H1 (cell line): ENCODE measurements at regions not wholly inside any gene's neighbourhood (a gene's known extent, or its start where the extent isn't known, plus 50 kb on each side); places are given as distances from the start of the nearest gene placed in this dataset.

Experiments
- CTCF ChIA-PET: fragments of 300-600 bp; sonication (Branson Sonifier 250); formaldehyde crosslinking; loops from one replicate; lab custom pipeline; 2021; ENCODE audit not compliant: partially characterized antibody; lab: Charles Lee
- POLR2A ChIA-PET: fragments of 300-600 bp; sonication (Branson Sonifier 250); formaldehyde crosslinking; loops from one replicate; lab custom pipeline; 2021; ENCODE audit warnings: inconsistent platforms; ENCODE audit not compliant: partially characterized antibody; lab: Charles Lee
- DNase-seq, 2 experiments: peaks; one replicate each; pipeline versions ENCODE4 v3.0.0 to v3.0.0-alpha.2; 2010 to 2022; ENCODE audit warnings: low spot score in 2 of 2, low read depth in 1 of 2, mixed read lengths in 1 of 2
- FAIRE-seq: peaks from 2 replicates; lab custom pipeline; 2011; peaks lifted over from hg19 to GRCh38; lab: Jason Lieb, UNC
- H2AFZ ChIP-seq: 2 replicates; pipeline ENCODE4 v1.8.1; 2012; ENCODE audit warnings: low read length, inconsistent platforms
- H2AK5ac ChIP-seq: 2 replicates; pipeline ENCODE4 v1.6.1; 2013; ENCODE audit warnings: low read depth, low read length
- H2BK120ac ChIP-seq: replicated peaks from 2 replicates; pipeline ENCODE3; 2013; ENCODE audit warnings: low read depth, low read length, inconsistent platforms
- H2BK12ac ChIP-seq: 2 replicates; pipeline ENCODE4 v1.6.1; 2013; ENCODE audit warnings: low read depth, low read length
- H2BK15ac ChIP-seq: 2 replicates; pipeline ENCODE4 v1.6.1; 2013; ENCODE audit warnings: low read length
- H2BK20ac ChIP-seq: 2 replicates; pipeline ENCODE4 v1.6.1; 2013; ENCODE audit warnings: low read length
- H2BK5ac ChIP-seq: 2 replicates; pipeline ENCODE4 v1.6.1; 2013; ENCODE audit warnings: low read depth, low read length
- H3K14ac ChIP-seq: 2 replicates; pipeline ENCODE4 v1.6.1; 2013; ENCODE audit warnings: inconsistent platforms; ENCODE audit not compliant: insufficient read length
- H3K18ac ChIP-seq: 2 replicates; pipeline ENCODE4 v1.6.1; 2013; ENCODE audit warnings: low read length; ENCODE audit errors: extremely low read depth
- H3K23ac ChIP-seq: 2 replicates; pipeline ENCODE4 v1.6.1; 2013; ENCODE audit warnings: inconsistent platforms; ENCODE audit not compliant: insufficient read length
- H3K23me2 ChIP-seq: 2 replicates; pipeline ENCODE4 v1.6.1; 2013; ENCODE audit warnings: low read depth, low read length
- H3K27ac ChIP-seq: 2 replicates; pipeline ENCODE4 v1.6.1; 2011; ENCODE audit warnings: low read depth, low read length, inconsistent platforms
- H3K27me3 ChIP-seq, 4 experiments: replicated peaks in 1 of 4; 1 replicate in 1 of 4; 2 replicates in 3 of 4; pipeline versions ENCODE4 v1.6.1 to v1.8.1; 2011 to 2013; ENCODE audit warnings: low read length in 3 of 4, mild to moderate bottlenecking in 3 of 4, inconsistent platforms in 2 of 4, mixed read lengths in 2 of 4, moderate library complexity in 1 of 4; ENCODE audit not compliant: control insufficient read depth in 3 of 4, insufficient read depth in 3 of 4; ENCODE audit errors: extremely low read depth in 1 of 4
- H3K36me3 ChIP-seq, 4 experiments: 2 replicates each; pipeline versions ENCODE4 v1.6.1 to v1.8.1; 2011 to 2013; ENCODE audit warnings: mild to moderate bottlenecking in 4 of 4, low read length in 3 of 4, moderate library complexity in 2 of 4, control low read depth in 1 of 4, inconsistent platforms in 1 of 4; ENCODE audit not compliant: insufficient read depth in 4 of 4, control insufficient read depth in 2 of 4
- H3K4ac ChIP-seq: replicated peaks from 2 replicates; pipeline ENCODE3; 2013; ENCODE audit warnings: low read length, low read depth, mixed read lengths, inconsistent platforms; ENCODE audit not compliant: insufficient read length
- H3K4me1 ChIP-seq, 4 experiments: replicated peaks in 1 of 4; 1 replicate in 1 of 4; 2 replicates in 3 of 4; pipeline versions ENCODE4 v1.6.1 to v1.8.1; 2011 to 2013; ENCODE audit warnings: low read length in 3 of 4, inconsistent platforms in 2 of 4, mixed read lengths in 1 of 4; ENCODE audit not compliant: insufficient read depth in 4 of 4, control insufficient read depth in 3 of 4
- H3K4me2 ChIP-seq, 2 experiments: 2 replicates each; pipeline versions ENCODE4 v1.6.1 to v1.8.1; 2011 to 2013; ENCODE audit warnings: low read depth in 2 of 2, low read length in 2 of 2, control low read depth in 1 of 2, inconsistent platforms in 1 of 2, mild to moderate bottlenecking in 1 of 2; ENCODE audit not compliant: insufficient read depth in 1 of 2
- H3K4me3 ChIP-seq, 4 experiments: fragments of 200-600, 300-600 bp in 1 of 4; sonication (generic), shearing (Covaris generic), sonication (Bioruptor Twin) in 1 of 4; 2 replicates each; pipeline versions ENCODE4 v1.5.1 to v1.8.1; 2011 to 2016; ENCODE audit warnings: low read length in 4 of 4, low read depth in 3 of 4, control low read depth in 2 of 4, inconsistent platforms in 2 of 4, mild to moderate bottlenecking in 2 of 4, mixed read lengths in 1 of 4, moderate library complexity in 1 of 4; ENCODE audit not compliant: insufficient read depth in 2 of 4; ENCODE audit errors: extremely low read depth in 1 of 4
- H3K56ac ChIP-seq: replicated peaks from 2 replicates; pipeline ENCODE3; 2013; ENCODE audit warnings: low read depth, mild to moderate bottlenecking, mixed read lengths, low read length, inconsistent platforms; ENCODE audit not compliant: insufficient read length
- H3K79me1 ChIP-seq: 2 replicates; pipeline ENCODE4 v1.6.1; 2013; ENCODE audit warnings: low read depth, low read length, control low read depth
- H3K79me2 ChIP-seq, 2 experiments: 2 replicates each; pipeline versions ENCODE4 v1.6.1 to v1.8.1; 2012 to 2013; ENCODE audit warnings: low read length in 2 of 2, mild to moderate bottlenecking in 2 of 2, inconsistent platforms in 1 of 2; ENCODE audit not compliant: insufficient read depth in 2 of 2, control insufficient read depth in 1 of 2
- H3K9ac ChIP-seq, 4 experiments: replicated peaks in 1 of 4; 1 replicate in 1 of 4; 2 replicates in 3 of 4; pipeline versions ENCODE4 v1.6.1 to v1.8.1; 2011 to 2013; ENCODE audit warnings: low read depth in 3 of 4, low read length in 3 of 4, control low read depth in 2 of 4, mild to moderate bottlenecking in 2 of 4, moderate library complexity in 2 of 4, inconsistent platforms in 1 of 4; ENCODE audit errors: extremely low read depth in 1 of 4
- H3K9me3 ChIP-seq, 2 experiments: 2 replicates each; pipeline versions ENCODE4 v1.6.1 to v1.8.1; 2012 to 2013; ENCODE audit warnings: mild to moderate bottlenecking in 2 of 2, moderate library complexity in 2 of 2, control low read depth in 1 of 2, inconsistent platforms in 1 of 2, low read depth in 1 of 2, low read length in 1 of 2, mixed read lengths in 1 of 2; ENCODE audit not compliant: insufficient read depth in 2 of 2
- H4K20me1 ChIP-seq, 2 experiments: replicated peaks in 1 of 2; 2 replicates each; pipeline versions ENCODE3 to v1.8.1; 2011 to 2013; ENCODE audit warnings: inconsistent platforms in 2 of 2, low read length in 2 of 2, mild to moderate bottlenecking in 1 of 2; ENCODE audit not compliant: insufficient read depth in 2 of 2, control insufficient read depth in 1 of 2
- H4K5ac ChIP-seq: 2 replicates; pipeline ENCODE4 v1.6.1; 2013; ENCODE audit warnings: low read length, low read depth, mixed read lengths, inconsistent platforms; ENCODE audit not compliant: insufficient read length
- H4K8ac ChIP-seq: 2 replicates; pipeline ENCODE4 v1.8.0; 2013; ENCODE audit warnings: mild to moderate bottlenecking, moderate library complexity, low read length, inconsistent platforms; ENCODE audit not compliant: insufficient read depth; ENCODE audit errors: extremely low read depth
- H4K91ac ChIP-seq: replicated peaks from 2 replicates; pipeline ENCODE3; 2013; ENCODE audit warnings: low read length, mixed read lengths, inconsistent platforms; ENCODE audit not compliant: insufficient read length
- BCL11A ChIP-seq, 2 experiments: IDR thresholded peaks; one replicate each; pipeline ENCODE4 v1.6.1; 2011; ENCODE audit warnings: low read depth in 2 of 2, low read length in 2 of 2, mild to moderate bottlenecking in 2 of 2
- CBX8 ChIP-seq: fragments of 300-800, 300-1000 bp; sonication (generic); IDR thresholded peaks from 2 replicates; pipeline ENCODE4 v1.7.1; 2016; ENCODE audit warnings: low read depth, low read length, borderline replicate concordance
- CHD2 ChIP-seq: IDR thresholded peaks from 2 replicates; pipeline ENCODE4 v1.6.1; 2012; ENCODE audit warnings: low read length, improper control_type of control experiment
- CREB1 ChIP-seq: IDR thresholded peaks from 2 replicates; pipeline ENCODE4 v1.6.1; 2012; ENCODE audit warnings: inconsistent platforms
- EGR1 ChIP-seq: IDR thresholded peaks from 2 replicates; pipeline ENCODE4 v1.6.1; 2011; ENCODE audit warnings: low read depth, low read length, borderline replicate concordance
- JUND ChIP-seq: IDR thresholded peaks from 2 replicates; pipeline ENCODE4 v1.6.1; 2011; ENCODE audit warnings: mild to moderate bottlenecking, improper control_type of control experiment, low read length
- KDM1A ChIP-seq: fragments of 200-600, 300-600 bp; sonication (generic); IDR thresholded peaks from 2 replicates; pipeline ENCODE4 v1.7.1; 2016; ENCODE audit warnings: mild to moderate bottlenecking, low read length, borderline replicate concordance
- KDM5A ChIP-seq: fragments of 200-600 bp; IDR thresholded peaks from 2 replicates; pipeline ENCODE4 v1.7.1; 2012; ENCODE audit warnings: mild to moderate bottlenecking, low read length, inconsistent platforms, mixed read lengths
- NRF1 ChIP-seq: IDR thresholded peaks from 2 replicates; pipeline ENCODE4 v1.6.1; 2011; ENCODE audit warnings: mild to moderate bottlenecking, low read depth, low read length, improper control_type of control experiment
- POLR2A ChIP-seq, 2 experiments: IDR thresholded peaks; 1 replicate in 1 of 2; 2 replicates in 1 of 2; pipeline ENCODE4 v1.6.1; 2011; ENCODE audit warnings: low read depth in 2 of 2, low read length in 2 of 2, mild to moderate bottlenecking in 2 of 2; ENCODE audit errors: control extremely low read depth in 1 of 2
- POLR2AphosphoS5 ChIP-seq: IDR thresholded peaks from 2 replicates; pipeline ENCODE4 v1.6.1; 2011; ENCODE audit warnings: low read depth, low read length
- RAD21 ChIP-seq, 2 experiments: IDR thresholded peaks in 1 of 2; conservative IDR thresholded peaks in 1 of 2; 2 replicates each; pipeline ENCODE4 v1.6.1; 2011; ENCODE audit warnings: low read depth in 2 of 2, low read length in 2 of 2, improper control_type of control experiment in 1 of 2, inconsistent platforms in 1 of 2, mild to moderate bottlenecking in 1 of 2, moderate library complexity in 1 of 2
- RFX5 ChIP-seq: IDR thresholded peaks from 2 replicates; pipeline ENCODE4 v1.6.1; 2011; ENCODE audit warnings: low read depth, low read length, improper control_type of control experiment, borderline replicate concordance
- RNF2 ChIP-seq: fragments of 200-900, 300-1000 bp; sonication (generic); IDR thresholded peaks from 2 replicates; pipeline ENCODE4 v1.7.1; 2016; ENCODE audit warnings: borderline replicate concordance, low read depth, mild to moderate bottlenecking, antibody characterized with exemption, low read length; ENCODE audit not compliant: poor library complexity, severe bottlenecking; ENCODE audit errors: missing control alignments
- RXRA ChIP-seq: IDR thresholded peaks from 2 replicates; pipeline ENCODE4 v1.6.1; 2011; ENCODE audit warnings: low read depth, mild to moderate bottlenecking, low read length, moderate library complexity; ENCODE audit not compliant: insufficient read depth
- SUZ12 ChIP-seq: fragments of 200-600 bp; sonication (generic); IDR thresholded peaks from 2 replicates; pipeline ENCODE4 v1.6.1; 2012; ENCODE audit warnings: mild to moderate bottlenecking, inconsistent platforms, low read length, moderate library complexity, mixed read lengths
- WGBS, 2 experiments: shearing (Covaris generic) in 1 of 2; methylation state at CpG; one replicate each; pipeline versions ENCODE4 v1.1.6 to v1.1.7; 2013 to 2015; ENCODE audit warnings: low lambda C conversion rate in 2 of 2, mixed read lengths in 2 of 2, inconsistent platforms in 1 of 2, low coverage in 1 of 2, missing lambda C conversion rate in 1 of 2; ENCODE audit not compliant: insufficient replicate concordance in 2 of 2, insufficient coverage in 1 of 2, insufficient read length in 1 of 2; ENCODE audit errors: extremely low coverage in 1 of 2, missing lambda C conversion rate in 1 of 2; 5-methylcytosine and 5-hydroxymethylcytosine counted together

DNA sequence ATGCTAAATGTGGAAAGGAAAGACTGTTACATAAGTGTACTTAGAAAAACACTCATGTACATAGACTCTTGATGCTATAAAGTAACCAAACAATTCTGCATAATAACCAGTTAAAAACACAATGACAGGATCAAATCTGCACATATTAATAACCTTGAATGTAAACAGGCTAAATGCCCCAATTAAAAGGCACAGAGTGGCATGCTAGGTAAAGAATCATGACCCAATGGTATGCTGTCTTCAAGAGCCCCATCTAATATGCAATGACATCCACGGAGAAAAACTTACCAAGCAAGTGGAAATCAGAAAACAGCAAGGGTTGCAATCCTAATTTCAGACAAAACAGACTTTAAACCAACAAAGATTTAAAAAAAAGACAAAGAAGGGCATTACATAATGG, 644.8 kb upstream of the PKN2 start:
- no peak overlapping the region for H2BK5ac ChIP-seq
- POLR2A ChIA-PET: no interaction called here
- H2AFZ ChIP-seq: no peak overlapping the region
- no peaks in the 10 kb centered on the region for H4K20me1 ChIP-seq
- H3K9me3 ChIP-seq: peaks cover 0 to 2% of the 10 kb centered on the region in 2 experiments; a peak in 3 of 4 replicates
- no peak overlapping the region for H2BK20ac ChIP-seq
- H3K4me3 ChIP-seq: no peak overlapping the region
- H3K4me2 ChIP-seq: no peak overlapping the region
- no peak for DNase-seq
- no peak overlapping the region for H2BK12ac ChIP-seq
- no peak for FAIRE-seq
- H3K23me2 ChIP-seq: no peaks in the 10 kb centered on the region
- no peak overlapping the region for H3K4ac ChIP-seq
- no peaks in the 10 kb centered on the region for H3K27me3 ChIP-seq
- H3K56ac ChIP-seq: no peak overlapping the region
- no peak overlapping the region for H3K18ac ChIP-seq
- no peak overlapping the region for H4K5ac ChIP-seq
- 86% methylated on average over 1 of the region's 1 CpG; no CpG with 5 or more reads in 1 of the 2 experiments for whole genome bisulfite sequencing, 2 experiments
- H2BK15ac ChIP-seq: no peak overlapping the region
- H3K14ac ChIP-seq: no peak overlapping the region
- CTCF ChIA-PET: interaction anchor here (0.7 kb wide), 1 partner anchor 113 kb away, joined by 3 read pairs; no protein-coding TSS in a partner anchor
- no peaks in the 10 kb centered on the region for H3K79me1 ChIP-seq
- H3K79me2 ChIP-seq: no peaks in the 10 kb centered on the region
- no peak overlapping the region for H3K23ac ChIP-seq
- H3K4me1 ChIP-seq: no peaks in the 10 kb centered on the region
- H3K27ac ChIP-seq: no peak overlapping the region
- H4K8ac ChIP-seq: no peak overlapping the region
- no peaks in the 10 kb centered on the region for H3K36me3 ChIP-seq
- H4K91ac ChIP-seq: no peak overlapping the region
- no peak overlapping the region for H2BK120ac ChIP-seq
- no peak overlapping the region for H2AK5ac ChIP-seq
- no peak for TF ChIP-seq POLR2AphosphoS5
- no peak for TF ChIP-seq RAD21 (IDR thresholded peaks at IDR 0.05 in 1 of 2, conservative IDR thresholded peaks at IDR 0.05 in 1 of 2; ENCODE audit: low read depth in 2 of 2, low read length in 2 of 2)
- no peak for TF ChIP-seq RNF2
- no peak for TF ChIP-seq CBX8
- no peak for TF ChIP-seq CHD2
- no peak for TF ChIP-seq RFX5
- TF ChIP-seq CREB1: no peak
- TF ChIP-seq JUND: no peak
- no peak for TF ChIP-seq KDM1A
- TF ChIP-seq EGR1: no peak
- TF ChIP-seq SUZ12: no peak
- no peak for TF ChIP-seq POLR2A (IDR thresholded peaks at IDR 0.05; ENCODE audit: control extremely low read depth in 1 of 2, low read depth in 2 of 2, low read length in 2 of 2)
- no peak for TF ChIP-seq NRF1
- TF ChIP-seq BCL11A (IDR thresholded peaks at IDR 0.05; ENCODE audit: low read depth in 2 of 2, low read length in 2 of 2): no peak
- TF ChIP-seq RXRA: no peak
- no peak for TF ChIP-seq KDM5A
- no peak overlapping the region for H3K9ac ChIP-seq
